WI38 (cell line): ENCODE measurements at regions not wholly inside any gene's neighbourhood (a gene's known extent, or its start where the extent isn't known, plus 50 kb on each side); places are given as distances from the start of the nearest gene placed in this dataset.
"Not testable (repeated sequence)": the region's sequence is repeated elsewhere in the genome, so short reads cannot be mapped to it uniquely, and the experiment has no call there.

ENCODE experiments used
- H3K4me3 ChIP-seq: 2 replicates; pipeline ENCODE4 v1.5.1; 2011; ENCODE audit warnings: low read depth, mild to moderate bottlenecking, control low read depth, low read length
- TF ChIP-seq, protein P1 (sequence below): IDR thresholded peaks from 2 replicates; pipeline ENCODE4 v1.5.1; 2012; ENCODE audit warnings: low read depth, mild to moderate bottlenecking, control low read depth, low read length

DNA sequence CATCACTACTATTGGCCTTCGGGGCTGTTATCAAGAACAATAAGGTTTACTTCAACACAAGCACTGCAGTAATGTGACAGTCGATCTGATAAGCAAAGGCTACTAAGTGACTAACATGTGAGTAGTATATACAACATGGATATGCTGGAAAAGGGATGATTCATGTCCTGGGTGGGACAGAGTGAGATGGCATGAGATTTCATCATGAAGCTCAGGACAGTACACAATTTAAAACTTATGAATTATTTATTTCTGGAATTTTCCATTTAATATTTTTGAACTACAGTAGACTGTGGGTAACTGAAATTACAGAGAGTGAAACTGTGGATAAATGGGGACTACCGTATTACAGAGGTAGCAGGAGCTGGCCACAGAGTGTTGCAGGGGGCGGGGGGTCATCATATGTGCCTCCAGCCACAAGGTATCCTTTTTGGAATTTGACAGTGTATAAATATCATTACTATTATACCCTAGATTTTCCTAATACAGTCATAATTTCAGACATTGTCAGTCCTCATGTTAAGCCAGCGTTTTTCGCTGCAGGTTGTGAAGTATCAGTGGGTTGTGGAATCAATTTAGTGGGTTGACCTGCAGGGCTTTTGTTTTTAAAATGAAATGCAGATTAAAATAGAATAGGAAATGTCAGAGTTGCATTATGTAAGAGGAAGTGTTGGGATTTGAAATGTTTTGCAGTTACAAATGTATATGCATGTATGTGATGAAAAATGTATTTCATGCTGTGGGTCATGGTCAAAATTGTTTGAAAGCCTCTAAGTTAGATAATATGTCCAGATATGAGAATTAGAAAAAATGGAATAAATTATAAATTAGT is 148.0 kb upstream of the NUDT4 start:
- no peak overlapping the region for H3K4me3 ChIP-seq
- TF ChIP-seq, protein P1, sequence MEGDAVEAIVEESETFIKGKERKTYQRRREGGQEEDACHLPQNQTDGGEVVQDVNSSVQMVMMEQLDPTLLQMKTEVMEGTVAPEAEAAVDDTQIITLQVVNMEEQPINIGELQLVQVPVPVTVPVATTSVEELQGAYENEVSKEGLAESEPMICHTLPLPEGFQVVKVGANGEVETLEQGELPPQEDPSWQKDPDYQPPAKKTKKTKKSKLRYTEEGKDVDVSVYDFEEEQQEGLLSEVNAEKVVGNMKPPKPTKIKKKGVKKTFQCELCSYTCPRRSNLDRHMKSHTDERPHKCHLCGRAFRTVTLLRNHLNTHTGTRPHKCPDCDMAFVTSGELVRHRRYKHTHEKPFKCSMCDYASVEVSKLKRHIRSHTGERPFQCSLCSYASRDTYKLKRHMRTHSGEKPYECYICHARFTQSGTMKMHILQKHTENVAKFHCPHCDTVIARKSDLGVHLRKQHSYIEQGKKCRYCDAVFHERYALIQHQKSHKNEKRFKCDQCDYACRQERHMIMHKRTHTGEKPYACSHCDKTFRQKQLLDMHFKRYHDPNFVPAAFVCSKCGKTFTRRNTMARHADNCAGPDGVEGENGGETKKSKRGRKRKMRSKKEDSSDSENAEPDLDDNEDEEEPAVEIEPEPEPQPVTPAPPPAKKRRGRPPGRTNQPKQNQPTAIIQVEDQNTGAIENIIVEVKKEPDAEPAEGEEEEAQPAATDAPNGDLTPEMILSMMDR = no peak

DNA sequence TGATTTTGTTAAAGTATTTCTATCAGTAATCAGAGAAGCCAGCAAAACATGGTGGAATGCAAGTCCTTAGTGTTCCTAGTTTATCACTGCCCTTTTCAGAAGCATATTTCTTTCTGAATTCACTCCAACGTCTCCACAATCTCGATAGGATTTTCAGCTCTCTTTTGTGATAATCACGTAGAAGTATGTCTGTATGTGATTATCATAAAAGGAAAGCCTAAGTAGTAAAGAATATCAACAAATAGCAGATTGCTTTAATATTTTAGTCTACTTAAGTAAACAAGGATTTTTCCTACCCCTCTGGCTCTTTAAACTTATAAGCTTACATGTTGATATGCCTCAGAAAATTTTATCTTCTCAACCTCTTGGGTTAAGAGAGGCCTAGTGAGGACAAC is 147.4 kb upstream of the NUDT4 start:
- TF ChIP-seq, protein P1 = no peak
- H3K4me3 ChIP-seq = no peak overlapping the region

DNA sequence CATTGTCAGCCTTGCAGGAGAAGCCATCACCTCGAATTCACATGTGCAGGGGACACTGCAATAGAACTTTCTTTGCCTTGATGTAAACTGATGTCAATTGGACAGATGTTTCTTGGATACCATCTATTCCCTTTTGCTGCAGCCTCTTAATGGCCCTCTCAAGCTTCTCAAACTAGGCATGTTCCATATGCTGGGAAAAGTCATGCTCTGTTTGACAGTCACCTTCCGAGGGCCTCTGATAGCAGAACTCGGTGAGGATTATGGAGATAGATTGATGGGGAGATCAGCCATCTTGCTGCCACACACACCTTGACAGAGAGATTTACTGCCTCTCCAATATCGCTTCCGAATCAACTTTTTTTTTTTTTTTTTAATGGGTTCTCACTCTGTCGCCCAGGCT is 145.8 kb upstream of the NUDT4 start:
- TF ChIP-seq, protein P1 = no peak
- H3K4me3 ChIP-seq = no peak overlapping the region

DNA sequence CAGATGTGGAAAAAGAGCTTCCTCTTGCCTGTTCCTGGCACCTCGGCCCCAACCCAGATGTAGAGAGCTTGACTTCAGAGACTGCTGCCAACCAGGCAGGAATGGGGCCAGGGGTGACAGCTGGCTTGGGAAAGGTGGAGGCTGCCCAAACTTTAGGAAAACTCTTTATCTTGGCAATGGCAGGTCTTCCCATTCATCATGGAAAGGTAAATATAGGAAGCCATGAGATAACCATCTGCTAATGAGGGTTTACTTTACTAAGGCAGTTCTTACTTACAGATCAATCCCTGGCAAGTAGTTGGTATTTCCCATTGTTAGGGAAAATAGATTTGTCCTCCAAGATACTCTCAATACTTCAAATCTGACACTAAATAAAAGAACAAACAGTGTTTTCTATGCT is 143.1 kb upstream of the NUDT4 start:
- TF ChIP-seq, protein P1 = no peak
- H3K4me3 ChIP-seq = no peak overlapping the region

DNA sequence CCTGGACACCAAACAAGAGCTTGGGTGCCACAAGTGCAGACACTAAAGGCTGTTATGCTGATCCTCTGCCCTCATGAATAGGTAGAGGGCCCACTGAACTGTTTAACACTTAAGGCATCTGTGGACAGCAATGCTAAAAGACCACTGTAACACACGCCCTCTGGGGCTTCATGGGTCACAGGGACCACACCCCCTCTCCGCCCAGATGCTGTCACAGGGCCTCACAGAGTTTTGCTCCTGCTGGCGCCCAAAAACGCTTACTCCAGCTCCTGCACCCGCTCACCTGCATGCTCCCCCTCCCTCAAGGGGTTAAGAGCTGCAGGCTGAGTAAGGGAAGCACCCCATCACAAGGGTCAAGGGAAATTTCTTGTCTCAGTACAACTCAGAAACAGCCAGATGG is 141.8 kb upstream of the NUDT4 start:
- no peak overlapping the region for H3K4me3 ChIP-seq
- TF ChIP-seq, protein P1 = no peak

DNA sequence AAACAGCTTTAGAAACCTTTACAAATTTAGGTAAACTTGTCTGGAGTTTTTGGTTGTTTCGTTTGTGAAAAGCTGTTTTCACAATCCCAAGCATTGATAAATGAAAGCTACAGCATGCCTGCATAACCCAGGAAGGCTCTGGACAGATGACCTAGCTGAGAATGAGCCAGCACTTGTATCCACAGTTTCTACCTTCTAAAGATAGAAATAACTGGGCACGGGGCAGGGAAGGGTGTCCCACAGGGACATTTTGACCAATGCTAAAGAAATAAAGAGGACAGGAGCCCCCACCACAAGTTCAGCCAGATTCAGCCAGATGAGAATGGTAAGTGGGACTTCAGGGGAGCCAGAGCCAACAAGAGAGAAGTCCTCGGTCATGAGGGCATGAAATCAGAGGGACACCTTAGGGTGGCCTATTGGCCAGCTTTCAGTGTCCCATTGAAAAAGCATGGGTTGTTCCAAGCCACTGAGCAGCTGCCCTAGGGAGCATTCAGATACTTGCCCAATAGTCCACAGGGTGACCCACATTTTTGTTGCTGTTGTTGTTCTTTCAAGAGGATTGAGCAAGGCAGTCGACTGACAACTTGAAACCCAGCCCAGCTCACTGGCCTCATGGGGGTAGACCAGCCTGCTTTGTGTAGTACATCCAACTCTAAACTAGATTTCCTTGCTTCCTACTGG is 140.3 kb upstream of the NUDT4 start:
- no peak overlapping the region for H3K4me3 ChIP-seq
- TF ChIP-seq, protein P1 = no peak

DNA sequence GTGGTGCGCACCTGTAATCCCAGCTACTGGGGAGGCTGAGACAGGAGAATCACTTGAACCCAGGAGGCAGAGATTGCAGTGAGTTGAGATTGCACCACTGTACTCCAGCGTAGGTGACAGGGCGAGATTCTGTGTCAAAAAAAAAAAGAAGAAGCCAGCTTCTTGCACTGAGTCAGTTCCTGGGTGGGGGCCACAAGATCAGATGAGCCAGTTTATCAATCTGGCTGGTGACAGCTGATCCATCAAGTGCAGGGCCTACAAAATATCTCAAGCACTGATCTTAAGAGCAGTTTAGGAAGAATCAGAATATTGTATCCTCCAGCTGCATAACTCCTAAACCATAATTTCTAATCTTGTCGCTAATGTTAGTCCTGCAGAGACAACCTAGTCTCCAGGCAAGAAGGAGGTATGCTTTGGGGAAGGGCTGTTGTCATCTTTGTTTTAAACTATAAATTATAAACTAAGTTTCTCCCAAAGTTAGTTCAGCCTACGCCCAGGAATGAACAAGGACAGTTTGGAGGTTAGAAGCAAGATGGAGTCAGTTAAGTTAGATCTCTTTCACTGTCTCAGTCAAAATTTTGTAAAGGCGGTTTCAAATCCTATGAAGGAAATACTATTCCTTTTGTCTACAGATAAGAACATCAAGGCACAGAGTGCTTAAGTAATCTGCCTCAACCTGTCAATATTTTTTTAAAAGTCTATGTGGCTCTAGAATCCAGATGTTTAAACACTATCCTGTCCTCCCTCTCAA is 139.0 kb upstream of the NUDT4 start:
- H3K4me3 ChIP-seq = not testable (repeated sequence)

DNA sequence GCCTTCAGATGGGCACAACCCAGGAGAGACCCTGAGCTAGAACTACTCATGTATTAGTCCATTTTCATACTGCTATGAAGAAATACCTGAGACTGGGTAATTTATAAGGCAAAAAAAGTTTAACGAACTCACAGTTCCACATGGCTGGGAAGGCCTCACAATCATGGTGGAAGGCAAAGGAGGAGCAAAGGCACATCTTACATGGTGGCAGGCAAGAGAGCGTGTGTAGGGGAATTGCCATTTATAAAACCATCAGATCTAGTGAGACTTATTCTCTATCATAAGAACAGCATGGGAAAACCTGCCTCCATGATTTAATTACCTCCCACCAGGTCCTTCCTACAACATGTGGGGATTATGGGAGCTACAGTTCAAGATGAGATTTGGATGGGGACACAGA is 137.9 kb upstream of the NUDT4 start:
- H3K4me3 ChIP-seq = not testable (repeated sequence)
